Left ventricle myocardium inferior (tissue), 1 donor: ENCODE measurements at regions not wholly inside any gene's neighbourhood (a gene's known extent, or its start where the extent isn't known, plus 50 kb on each side); places are given as distances from the start of the nearest gene placed in this dataset.

ENCODE experiments used
- DNase-seq: peaks from one replicate; pipeline ENCODE4 v3.0.0-alpha.2; 2020
- H3K27ac ChIP-seq: fragments of 200-600 bp; replicated peaks from 2 replicates; pipeline ENCODE4 v1.8.0; 2021
- H3K27me3 ChIP-seq: fragments of 200-600 bp; 2 replicates; pipeline ENCODE4 v1.8.0; 2021; ENCODE audit warnings: low read depth
- H3K36me3 ChIP-seq: fragments of 200-600 bp; 2 replicates; pipeline ENCODE4 v1.8.0; 2021
- H3K4me1 ChIP-seq: fragments of 200-600 bp; 2 replicates; pipeline ENCODE4 v1.8.0; 2021
- H3K4me3 ChIP-seq: fragments of 200-600 bp; 2 replicates; pipeline ENCODE4 v1.8.0; 2021; ENCODE audit warnings: mild to moderate bottlenecking, moderate library complexity
- H3K9me3 ChIP-seq: fragments of 200-600 bp; replicated peaks from 2 replicates; pipeline ENCODE4 v1.8.0; 2021
- intact Hi-C: fragments of 100-400 bp; cut with micrococcal nuclease; formaldehyde crosslinking; loops from one replicate; pipeline ENCODE4 v1.11.0; 2022
- TF ChIP-seq, protein P1 (sequence below): fragments of 200-600 bp; IDR thresholded peaks from 2 replicates; pipeline ENCODE4 v1.8.0; 2021; ENCODE audit warnings: antibody characterized with exemption, mild to moderate bottlenecking, borderline replicate concordance
- donor health status: DM: no; HTN: yes; CAD: no; lungs with severe emphysema.

DNA sequence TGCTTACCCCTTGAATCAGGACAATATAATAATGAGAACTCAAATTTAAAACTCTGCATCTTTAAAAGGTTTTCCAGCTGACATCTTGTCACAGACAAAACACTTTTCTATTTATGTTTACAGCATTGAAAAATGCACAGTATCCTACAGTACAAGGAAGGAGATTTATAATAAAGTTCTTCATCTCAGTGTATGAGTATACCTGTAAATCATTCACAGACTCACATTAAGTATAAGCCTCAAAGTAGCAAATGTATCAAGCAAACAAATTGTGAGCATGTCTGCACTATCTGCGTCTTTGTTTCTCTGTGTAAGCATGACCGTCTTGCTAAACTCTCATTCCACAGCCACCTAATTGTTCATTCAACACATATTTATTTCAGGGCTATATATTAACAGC is 52.8 kb downstream of the PPP1R2C start:
- Histone ChIP-seq H3K4me1 (no peaks in the 10 kb centered on the region), H3K27ac (no peak overlapping the region), H3K4me3 (no peak overlapping the region), H3K9me3 (no peaks in the 10 kb centered on the region), H3K36me3 (no peaks in the 10 kb centered on the region), H3K27me3 (no peaks in the 10 kb centered on the region)
- intact Hi-C loops: no loop called here
- TF ChIP-seq, protein P1, sequence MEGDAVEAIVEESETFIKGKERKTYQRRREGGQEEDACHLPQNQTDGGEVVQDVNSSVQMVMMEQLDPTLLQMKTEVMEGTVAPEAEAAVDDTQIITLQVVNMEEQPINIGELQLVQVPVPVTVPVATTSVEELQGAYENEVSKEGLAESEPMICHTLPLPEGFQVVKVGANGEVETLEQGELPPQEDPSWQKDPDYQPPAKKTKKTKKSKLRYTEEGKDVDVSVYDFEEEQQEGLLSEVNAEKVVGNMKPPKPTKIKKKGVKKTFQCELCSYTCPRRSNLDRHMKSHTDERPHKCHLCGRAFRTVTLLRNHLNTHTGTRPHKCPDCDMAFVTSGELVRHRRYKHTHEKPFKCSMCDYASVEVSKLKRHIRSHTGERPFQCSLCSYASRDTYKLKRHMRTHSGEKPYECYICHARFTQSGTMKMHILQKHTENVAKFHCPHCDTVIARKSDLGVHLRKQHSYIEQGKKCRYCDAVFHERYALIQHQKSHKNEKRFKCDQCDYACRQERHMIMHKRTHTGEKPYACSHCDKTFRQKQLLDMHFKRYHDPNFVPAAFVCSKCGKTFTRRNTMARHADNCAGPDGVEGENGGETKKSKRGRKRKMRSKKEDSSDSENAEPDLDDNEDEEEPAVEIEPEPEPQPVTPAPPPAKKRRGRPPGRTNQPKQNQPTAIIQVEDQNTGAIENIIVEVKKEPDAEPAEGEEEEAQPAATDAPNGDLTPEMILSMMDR: no peak
- no peak for DNase-seq

DNA sequence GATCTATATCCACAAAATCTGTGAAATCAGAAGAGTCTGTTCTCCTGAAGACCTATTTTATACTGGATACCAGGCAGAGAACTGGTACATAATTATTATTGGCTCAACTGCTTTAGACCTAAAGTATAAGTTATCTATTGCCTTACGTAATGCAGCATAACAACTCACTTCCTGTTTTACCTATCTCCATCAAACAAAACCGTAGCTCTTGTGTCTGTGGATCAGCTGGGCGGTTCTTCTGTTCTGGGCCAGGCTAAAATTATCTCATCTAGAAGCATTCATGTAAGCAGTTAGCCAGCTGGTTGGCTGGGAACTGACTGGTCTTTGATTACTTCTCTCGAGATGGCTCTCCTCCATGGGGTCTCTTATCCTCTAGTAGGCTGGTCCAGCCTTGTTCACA is 57.8 kb downstream of the PPP1R2C start:
- TF ChIP-seq, protein P1: no peak
- no peaks in the 10 kb centered on the region for H3K36me3 ChIP-seq
- no peaks in the 10 kb centered on the region for H3K9me3 ChIP-seq
- no peak overlapping the region for H3K27ac ChIP-seq
- H3K4me3 ChIP-seq: no peak overlapping the region
- intact Hi-C loops: no loop called here
- H3K4me1 ChIP-seq: no peaks in the 10 kb centered on the region
- no peaks in the 10 kb centered on the region for H3K27me3 ChIP-seq
- no peak for DNase-seq

DNA sequence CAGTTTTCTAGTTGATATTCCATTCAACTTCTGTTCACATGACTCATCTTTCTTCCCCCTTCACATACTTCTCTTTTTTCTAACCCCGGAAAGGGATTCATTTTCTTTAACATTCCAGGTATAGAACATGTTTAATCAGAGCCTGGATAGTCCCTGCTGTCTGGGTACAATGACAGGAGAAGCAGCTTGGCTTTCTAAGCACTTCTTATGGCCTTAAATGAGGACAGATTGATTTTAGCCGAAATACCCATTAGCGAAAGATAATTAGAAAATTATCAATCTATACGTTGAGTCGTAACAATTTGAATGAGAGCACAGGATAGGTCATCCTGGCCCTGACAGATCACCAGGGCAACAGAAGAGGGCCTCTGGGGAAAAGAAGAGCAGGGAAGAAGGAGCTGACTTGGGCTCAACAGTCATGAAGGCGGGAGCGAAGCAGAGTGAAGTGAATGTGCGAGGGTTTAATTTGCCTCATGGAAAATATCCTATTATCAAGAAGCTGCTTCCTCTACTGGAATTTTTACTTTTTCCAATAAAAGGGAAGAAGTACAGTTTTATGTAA is 62.2 kb downstream of the PPP1R2C start:
- H3K36me3 ChIP-seq: no peaks in the 10 kb centered on the region
- intact Hi-C loops: no loop called here
- no peak overlapping the region for H3K4me3 ChIP-seq
- no peaks in the 10 kb centered on the region for H3K9me3 ChIP-seq
- no peak overlapping the region for H3K27ac ChIP-seq
- no peaks in the 10 kb centered on the region for H3K4me1 ChIP-seq
- H3K27me3 ChIP-seq: no peaks in the 10 kb centered on the region
- TF ChIP-seq, protein P1: no peak
- DNase-seq: no peak

GRCh38 chrX:42714981-42715700 is 62.8 kb downstream of the PPP1R2C start:
- intact Hi-C loops: no loop called here
- H3K27me3 ChIP-seq: no peaks in the 10 kb centered on the region
- no peak overlapping the region for H3K4me3 ChIP-seq
- TF ChIP-seq, protein P1: peak; percentile 47
- H3K4me1 ChIP-seq: no peaks in the 10 kb centered on the region
- no peaks in the 10 kb centered on the region for H3K36me3 ChIP-seq
- H3K27ac ChIP-seq: no peak overlapping the region
- DNase-seq: peak; percentile 18
- no peaks in the 10 kb centered on the region for H3K9me3 ChIP-seq

DNA sequence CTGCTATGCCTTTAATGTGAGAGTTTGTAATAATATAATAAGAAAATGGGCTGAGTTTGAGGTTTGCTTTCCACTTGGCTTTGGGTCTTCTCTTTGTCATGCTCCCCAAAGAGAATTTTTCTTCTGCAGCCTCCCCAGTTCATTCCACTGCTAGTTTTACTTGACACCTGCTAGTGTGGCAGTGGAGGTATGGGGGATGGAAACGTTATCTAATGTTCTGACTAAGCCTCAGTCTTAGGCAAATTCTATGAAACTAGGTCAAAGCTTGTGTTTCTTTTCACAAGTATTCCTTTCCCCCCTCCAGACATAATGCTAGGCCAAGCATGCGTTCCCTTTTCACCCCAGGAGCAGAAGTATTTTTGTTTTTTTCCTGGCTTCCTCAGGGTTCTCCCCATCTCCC is 67.5 kb downstream of the PPP1R2C start:
- no peaks in the 10 kb centered on the region for H3K36me3 ChIP-seq
- TF ChIP-seq, protein P1: no peak
- no peak for DNase-seq
- no peaks in the 10 kb centered on the region for H3K4me1 ChIP-seq
- no peaks in the 10 kb centered on the region for H3K9me3 ChIP-seq
- intact Hi-C loops: no loop called here
- no peaks in the 10 kb centered on the region for H3K27me3 ChIP-seq
- no peak overlapping the region for H3K4me3 ChIP-seq
- no peak overlapping the region for H3K27ac ChIP-seq
